ENCODE measurements at regions not wholly inside any gene's neighbourhood (a gene's known extent, or its start where the extent isn't known, plus 50 kb on each side); places are given as distances from the start of the nearest gene placed in this dataset.

GRCh38 chr2:8290771-8291352, 391.0 kb upstream of the ID2 start:
- Histone ChIP-seq H3F3A (ENCODE audit: insufficient read depth, low read length) (no peaks in the 10 kb centered on the region), H3K9me2 (replicated peaks; ENCODE audit: insufficient read depth, low read length) (no peaks in the 10 kb centered on the region)
- TF ChIP-seq EZH2 (optimal IDR thresholded peaks at IDR 0.05; ENCODE audit: low read depth, low read length) (no peak), CTCF (IDR thresholded peaks at IDR 0.05; ENCODE audit: low read length) (no peak), EZH2phosphoT487 (IDR thresholded peaks at IDR 0.05; ENCODE audit: low read length) (no peak)

GRCh38 chr2:8296306-8296705, 385.6 kb upstream of the ID2 start:
- H4K20me1 ChIP-seq (ENCODE audit: insufficient read depth, low read length): no peaks in the 10 kb centered on the region
- H3F3A ChIP-seq (ENCODE audit: insufficient read depth, low read length): no peaks in the 10 kb centered on the region
- H3K4me2 ChIP-seq (ENCODE audit: low read depth, low read length): no peak overlapping the region
- H3K4me3 ChIP-seq (ENCODE audit: low read length): no peak overlapping the region
- no peak overlapping the region for H2AFZ ChIP-seq (ENCODE audit: low read length)
- H3K36me3 ChIP-seq (replicated peaks; ENCODE audit: insufficient read depth, low read length): no peaks in the 10 kb centered on the region
- H3K4me1 ChIP-seq (ENCODE audit: low read length): no peaks in the 10 kb centered on the region
- no peaks in the 10 kb centered on the region for H3K27me3 ChIP-seq (replicated peaks; ENCODE audit: insufficient read depth, low read length)
- no peaks in the 10 kb centered on the region for H3K9me3 ChIP-seq (replicated peaks; ENCODE audit: insufficient read depth, low read length)
- H3K27ac ChIP-seq (ENCODE audit: low read length): no peak overlapping the region
- no peak for DNase-seq
- TF ChIP-seq CTCF (IDR thresholded peaks at IDR 0.05; ENCODE audit: low read length): no peak
- no peak overlapping the region for H3K9ac ChIP-seq (ENCODE audit: low read length)
- no peaks in the 10 kb centered on the region for H3K9me2 ChIP-seq (replicated peaks; ENCODE audit: insufficient read depth, low read length)
- H3K79me2 ChIP-seq (ENCODE audit: low read length): no peaks in the 10 kb centered on the region

More at GRCh38 chr2:8290771-8291352, 391.0 kb upstream of the ID2 start:
- Histone ChIP-seq H3K9me3 (replicated peaks; ENCODE audit: insufficient read depth, low read length) (no peaks in the 10 kb centered on the region), H3K27ac (ENCODE audit: low read length) (no peak overlapping the region), H3K4me1 (ENCODE audit: low read length) (no peaks in the 10 kb centered on the region), H2AFZ (ENCODE audit: low read length) (no peak overlapping the region), H3K36me3 (replicated peaks; ENCODE audit: insufficient read depth, low read length) (no peaks in the 10 kb centered on the region), H3K4me3 (ENCODE audit: low read length) (no peak overlapping the region), H3K9ac (ENCODE audit: low read length) (no peak overlapping the region), H3K79me2 (ENCODE audit: low read length) (no peaks in the 10 kb centered on the region), H3K4me2 (ENCODE audit: low read depth, low read length) (no peak overlapping the region), H4K20me1 (ENCODE audit: insufficient read depth, low read length) (no peaks in the 10 kb centered on the region), H3K27me3 (replicated peaks; ENCODE audit: insufficient read depth, low read length) (no peaks in the 10 kb centered on the region)
- DNase-seq: no peak

GRCh38 chr2:8297376-8298231, 384.3 kb upstream of the ID2 start:
- H3K27ac ChIP-seq (ENCODE audit: low read length): no peak overlapping the region
- no peaks in the 10 kb centered on the region for H3K27me3 ChIP-seq (replicated peaks; ENCODE audit: insufficient read depth, low read length)

More at GRCh38 chr2:8297376-8298231, 384.3 kb upstream of the ID2 start:
- H3K4me3 ChIP-seq (ENCODE audit: low read length): no peak overlapping the region
- no peak overlapping the region for H3K4me2 ChIP-seq (ENCODE audit: low read depth, low read length)
- no peaks in the 10 kb centered on the region for H3K9me3 ChIP-seq (replicated peaks; ENCODE audit: insufficient read depth, low read length)
- no peaks in the 10 kb centered on the region for H3K79me2 ChIP-seq (ENCODE audit: low read length)
- no peaks in the 10 kb centered on the region for H3K9me2 ChIP-seq (replicated peaks; ENCODE audit: insufficient read depth, low read length)
- peaks cover 10% of the 10 kb centered on the region for H3K4me1 ChIP-seq (ENCODE audit: low read length)
- no peak overlapping the region for H2AFZ ChIP-seq (ENCODE audit: low read length)
- H3F3A ChIP-seq (ENCODE audit: insufficient read depth, low read length): peaks cover 11% of the 10 kb centered on the region; the same call in 1 of the 2 replicates
- TF ChIP-seq EZH2 (optimal IDR thresholded peaks at IDR 0.05; ENCODE audit: low read depth, low read length) (no peak), EZH2phosphoT487 (IDR thresholded peaks at IDR 0.05; ENCODE audit: low read length) (no peak), CTCF (IDR thresholded peaks at IDR 0.05; ENCODE audit: low read length) (no peak)
- H4K20me1 ChIP-seq (ENCODE audit: insufficient read depth, low read length): no peaks in the 10 kb centered on the region
- no peak overlapping the region for H3K9ac ChIP-seq (ENCODE audit: low read length)
- no peak for DNase-seq
- no peaks in the 10 kb centered on the region for H3K36me3 ChIP-seq (replicated peaks; ENCODE audit: insufficient read depth, low read length)
